Fibroblast of lung (primary cell): ENCODE measurements at regions not wholly inside any gene's neighbourhood (a gene's known extent, or its start where the extent isn't known, plus 50 kb on each side); places are given as distances from the start of the nearest gene placed in this dataset.

ENCODE experiments used
- DNase-seq, 2 donors: peaks; one replicate each; pipeline versions ENCODE4 v3.0.0 to v3.0.0-alpha.2; 2010; ENCODE audit warnings: low read depth in 2 of 2
- H2AFZ ChIP-seq: 2 replicates; pipeline ENCODE4 v1.5.1; 2012; ENCODE audit warnings: low read length, control low read depth, inconsistent platforms
- H3K27ac ChIP-seq: 2 replicates; pipeline ENCODE4 v1.5.1; 2011; ENCODE audit warnings: low read length, control low read depth; ENCODE audit not compliant: insufficient read depth
- H3K27me3 ChIP-seq: 2 replicates; pipeline ENCODE4 v1.5.1; 2011; ENCODE audit warnings: mild to moderate bottlenecking, low read length; ENCODE audit not compliant: control insufficient read depth, insufficient read depth
- H3K36me3 ChIP-seq: 2 replicates; pipeline ENCODE4 v1.5.1; 2011; ENCODE audit warnings: low read length; ENCODE audit not compliant: control insufficient read depth, insufficient read depth
- H3K4me1 ChIP-seq: 2 replicates; pipeline ENCODE4 v1.5.1; 2011; ENCODE audit warnings: low read length; ENCODE audit not compliant: control insufficient read depth, insufficient read depth; ENCODE audit errors: extremely low read depth
- H3K4me2 ChIP-seq: 2 replicates; pipeline ENCODE4 v1.5.1; 2011; ENCODE audit warnings: low read length, control low read depth; ENCODE audit not compliant: insufficient read depth; ENCODE audit errors: extremely low read depth
- H3K4me3 ChIP-seq, 4 experiments: fragments of 200-600 bp in 1 of 4; sonication (generic) in 1 of 4; replicated peaks in 1 of 4; 2 replicates each; pipeline ENCODE4 v1.5.1; 2011 to 2016; ENCODE audit warnings: low read length in 4 of 4, low read depth in 3 of 4, mild to moderate bottlenecking in 3 of 4, control low read depth in 2 of 4, inconsistent platforms in 1 of 4, mixed read lengths in 1 of 4; ENCODE audit not compliant: insufficient read depth in 1 of 4; ENCODE audit errors: control extremely low read depth in 1 of 4
- H3K79me2 ChIP-seq: 2 replicates; pipeline ENCODE4 v1.5.1; 2012; ENCODE audit warnings: mild to moderate bottlenecking, low read length, inconsistent platforms; ENCODE audit not compliant: control insufficient read depth, insufficient read depth
- H3K9ac ChIP-seq: 2 replicates; pipeline ENCODE4 v1.5.1; 2011; ENCODE audit warnings: mild to moderate bottlenecking, low read length, control low read depth; ENCODE audit not compliant: insufficient read depth
- H3K9me3 ChIP-seq: 2 replicates; pipeline ENCODE4 v1.5.1; 2012; ENCODE audit warnings: low read depth, low read length; ENCODE audit not compliant: control insufficient read depth, insufficient read depth
- H4K20me1 ChIP-seq: 2 replicates; pipeline ENCODE4 v1.5.1; 2011; ENCODE audit warnings: low read length; ENCODE audit not compliant: control insufficient read depth, insufficient read depth; ENCODE audit errors: extremely low read depth
- CTCF ChIP-seq, 2 donors: IDR thresholded peaks in 1 of 2; conservative IDR thresholded peaks in 1 of 2; 1 replicate in 1 of 2; 2 replicates in 1 of 2; pipeline ENCODE4 v1.5.1; 2011 to 2012; ENCODE audit warnings: low read length in 2 of 2, control low read depth in 1 of 2, inconsistent platforms in 1 of 2, low read depth in 1 of 2, mild to moderate bottlenecking in 1 of 2
- EZH2 ChIP-seq: IDR thresholded peaks from 2 replicates; pipeline ENCODE4 v1.5.1; 2012; ENCODE audit warnings: low read length, control low read depth, mild to moderate bottlenecking; ENCODE audit errors: missing control alignments

GRCh38 chr3:168862466-168862865 lies 766.7 kb upstream of the GOLIM4 start:
- Histone ChIP-seq H4K20me1 (no peaks in the 10 kb centered on the region), H3K9ac (no peak overlapping the region), H3K4me2 (no peak overlapping the region), H3K36me3 (no peaks in the 10 kb centered on the region), H3K79me2 (no peaks in the 10 kb centered on the region), H2AFZ (no peak overlapping the region), H3K4me3 (no peak overlapping the region), H3K4me1 (no peaks in the 10 kb centered on the region), H3K27ac (no peak overlapping the region), H3K9me3 (no peaks in the 10 kb centered on the region), H3K27me3 (no peaks in the 10 kb centered on the region)
- TF ChIP-seq CTCF (conservative IDR thresholded peaks at IDR 0.05 in 1 of 2, IDR thresholded peaks at IDR 0.05 in 1 of 2; ENCODE audit: low read depth in 1 of 2, low read length in 2 of 2) = no peak
- no peak for DNase-seq

GRCh38 chr3:168860592-168860991 lies 764.9 kb upstream of the GOLIM4 start:
- no peaks in the 10 kb centered on the region for H3K4me1 ChIP-seq
- no peaks in the 10 kb centered on the region for H3K36me3 ChIP-seq
- TF ChIP-seq CTCF (conservative IDR thresholded peaks at IDR 0.05 in 1 of 2, IDR thresholded peaks at IDR 0.05 in 1 of 2; ENCODE audit: low read depth in 1 of 2, low read length in 2 of 2) = no peak
- TF ChIP-seq EZH2 = no peak
- no peaks in the 10 kb centered on the region for H4K20me1 ChIP-seq
- H3K27me3 ChIP-seq = no peaks in the 10 kb centered on the region
- no peak overlapping the region for H3K4me2 ChIP-seq
- H3K9me3 ChIP-seq = no peaks in the 10 kb centered on the region
- H3K9ac ChIP-seq = no peak overlapping the region
- no peak overlapping the region for H3K27ac ChIP-seq
- no peak overlapping the region for H3K4me3 ChIP-seq
- H3K79me2 ChIP-seq = no peaks in the 10 kb centered on the region
- no peak overlapping the region for H2AFZ ChIP-seq
- no peak for DNase-seq

GRCh38 chr3:168860028-168860427 lies 764.3 kb upstream of the GOLIM4 start:
- H3K27me3 ChIP-seq = no peaks in the 10 kb centered on the region
- no peaks in the 10 kb centered on the region for H3K4me1 ChIP-seq
- H2AFZ ChIP-seq = no peak overlapping the region
- H3K9ac ChIP-seq = no peak overlapping the region
- no peaks in the 10 kb centered on the region for H3K79me2 ChIP-seq
- TF ChIP-seq EZH2 = no peak
- no peak for TF ChIP-seq CTCF (conservative IDR thresholded peaks at IDR 0.05 in 1 of 2, IDR thresholded peaks at IDR 0.05 in 1 of 2; ENCODE audit: low read depth in 1 of 2, low read length in 2 of 2)
- no peaks in the 10 kb centered on the region for H3K36me3 ChIP-seq
- no peaks in the 10 kb centered on the region for H4K20me1 ChIP-seq
- no peak overlapping the region for H3K4me3 ChIP-seq
- H3K9me3 ChIP-seq = no peaks in the 10 kb centered on the region
- H3K27ac ChIP-seq = no peak overlapping the region
- DNase-seq = no peak
- no peak overlapping the region for H3K4me2 ChIP-seq
